Activated naive CD8-positive, alpha-beta T cell (primary cell): ENCODE measurements at regions not wholly inside any gene's neighbourhood (a gene's known extent, or its start where the extent isn't known, plus 50 kb on each side); places are given as distances from the start of the nearest gene placed in this dataset.
"Not testable (repeated sequence)": the region's sequence is repeated elsewhere in the genome, so short reads cannot be mapped to it uniquely, and the experiment has no call there.

ENCODE experiments used
- H3K27ac Mint-ChIP-seq: one replicate; pipeline ENCODE4 v1.8.0; 2021; ENCODE audit warnings: mixed read lengths
- H3K27me3 Mint-ChIP-seq: one replicate; pipeline ENCODE4 v1.8.0; 2021; ENCODE audit warnings: mixed read lengths
- H3K36me3 Mint-ChIP-seq: one replicate; pipeline ENCODE4 v1.8.0; 2021; ENCODE audit warnings: mixed read lengths
- H3K4me1 Mint-ChIP-seq: one replicate; pipeline ENCODE4 v1.8.0; 2021; ENCODE audit warnings: low read depth, mixed read lengths
- H3K4me3 Mint-ChIP-seq: one replicate; pipeline ENCODE4 v1.8.0; 2021; ENCODE audit warnings: mild to moderate bottlenecking, mixed read lengths
- H3K9me3 Mint-ChIP-seq: one replicate; pipeline ENCODE4 v1.8.0; 2021; ENCODE audit warnings: low read depth, mixed read lengths

- Mint-ChIP-seq H3K4me1 (peaks cover 5% of the 10 kb centered on the region), H3K4me3 (no peak overlapping the region), H3K27ac (no peak overlapping the region), H3K27me3 (no peaks in the 10 kb centered on the region), H3K9me3 (peaks cover 3% of the 10 kb centered on the region), H3K36me3 (peaks cover 3% of the 10 kb centered on the region)
Measured at GRCh38 chr13:42485272-42485671, 88.7 kb upstream of the TNFSF11 start.

DNA sequence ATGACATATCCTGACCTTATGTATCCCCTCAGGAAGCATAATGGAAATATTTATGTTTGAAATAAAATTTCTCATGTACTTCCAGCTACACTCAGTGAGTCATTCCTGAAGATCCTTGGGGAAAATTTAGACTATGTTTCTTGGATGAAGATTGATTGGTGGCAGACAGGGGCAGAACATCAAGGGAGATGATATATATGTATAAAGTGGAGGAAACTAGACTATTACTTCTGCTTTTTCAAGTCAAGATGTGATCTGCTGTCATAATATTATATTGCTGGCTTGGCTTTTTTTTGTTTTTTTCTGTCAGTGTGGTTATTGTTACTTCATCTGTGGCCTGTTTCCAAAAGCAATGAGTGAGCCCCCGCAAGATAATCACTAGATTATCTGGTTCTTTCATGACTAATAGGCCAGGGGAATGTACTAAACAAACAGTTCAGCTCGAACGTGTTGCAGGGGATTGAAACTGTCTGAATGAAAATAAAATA is 87.2 kb upstream of the TNFSF11 start:
- Mint-ChIP-seq H3K4me3 (no peak overlapping the region), H3K36me3 (peaks cover 3% of the 10 kb centered on the region), H3K4me1 (peaks cover 5% of the 10 kb centered on the region), H3K9me3 (peaks cover 3% of the 10 kb centered on the region), H3K27me3 (no peaks in the 10 kb centered on the region), H3K27ac (no peak overlapping the region)

DNA sequence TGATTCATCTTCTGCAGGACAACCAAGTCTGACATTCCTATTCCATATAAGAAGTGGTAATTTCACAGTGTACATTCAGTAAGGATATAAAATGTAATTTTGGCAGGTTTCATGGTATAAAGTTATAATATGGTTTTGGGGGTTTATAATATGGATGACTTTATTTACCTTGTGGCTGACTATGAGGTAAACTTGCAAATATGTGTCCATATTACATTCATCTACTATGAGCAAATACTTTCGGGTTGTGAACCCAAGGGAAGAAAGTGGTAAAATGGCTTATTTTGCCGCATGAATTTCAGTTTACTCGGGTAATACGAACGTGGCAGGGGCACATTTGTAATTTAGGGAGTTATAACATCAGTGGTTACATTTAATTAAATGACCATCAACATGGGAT is 86.7 kb upstream of the TNFSF11 start:
- Mint-ChIP-seq H3K27me3 (no peaks in the 10 kb centered on the region), H3K9me3 (peaks cover 3% of the 10 kb centered on the region), H3K36me3 (peaks cover 3% of the 10 kb centered on the region), H3K4me1 (peaks cover 5% of the 10 kb centered on the region), H3K4me3 (no peak overlapping the region), H3K27ac (no peak overlapping the region)

DNA sequence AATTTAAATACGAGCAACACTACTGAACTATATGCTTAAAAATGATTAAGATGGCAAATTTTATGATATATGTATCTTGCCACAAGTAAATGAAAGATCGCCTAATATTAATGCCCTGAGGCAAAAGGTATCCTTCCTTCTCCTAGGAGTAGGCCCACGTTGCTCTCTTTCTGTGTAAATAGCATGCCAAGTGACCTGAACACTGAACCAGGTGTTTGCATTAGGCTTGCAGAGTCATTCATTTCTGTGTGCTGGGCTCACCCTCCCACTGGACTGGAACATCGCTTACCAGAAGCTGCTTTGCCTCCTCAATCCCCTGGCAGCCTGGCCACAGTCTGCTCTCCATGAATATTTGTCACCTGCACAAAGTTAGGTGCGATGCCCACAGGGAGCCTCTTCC is 83.3 kb upstream of the TNFSF11 start:
- no peaks in the 10 kb centered on the region for H3K9me3 Mint-ChIP-seq
- no peak overlapping the region for H3K27ac Mint-ChIP-seq
- H3K36me3 Mint-ChIP-seq: peaks cover 2% of the 10 kb centered on the region
- no peak overlapping the region for H3K4me3 Mint-ChIP-seq
- H3K27me3 Mint-ChIP-seq: no peaks in the 10 kb centered on the region
- H3K4me1 Mint-ChIP-seq: peaks cover 25% of the 10 kb centered on the region

DNA sequence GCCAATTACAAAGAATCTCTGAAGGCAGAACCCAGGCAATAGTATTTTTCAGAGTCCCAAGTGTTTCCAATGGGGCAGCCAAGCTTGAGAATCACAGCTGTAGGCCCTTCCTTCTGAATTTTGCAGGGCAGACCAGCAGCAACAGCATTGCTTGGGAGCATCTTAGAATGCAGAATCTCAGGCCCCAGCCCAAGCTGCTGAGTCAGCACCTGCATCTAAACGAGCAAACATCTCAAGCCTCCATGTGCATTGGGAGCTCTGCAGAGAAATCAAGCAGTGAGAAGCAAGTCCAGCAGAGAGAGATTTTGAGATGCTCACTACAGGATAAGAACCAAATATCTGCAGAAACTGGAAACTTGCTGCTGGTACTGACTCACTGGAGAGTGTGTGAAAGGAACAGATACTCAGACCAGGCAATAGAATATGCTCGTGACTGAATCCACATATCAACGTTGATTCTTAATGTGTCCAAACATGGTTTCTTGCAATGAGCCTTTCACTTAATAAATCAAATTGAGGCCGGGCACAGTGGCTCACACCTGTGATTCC is 81.5 kb upstream of the TNFSF11 start:
- Mint-ChIP-seq H3K4me3 (no peak overlapping the region), H3K4me1 (peaks cover 28% of the 10 kb centered on the region), H3K36me3 (peaks cover 2% of the 10 kb centered on the region), H3K9me3 (no peaks in the 10 kb centered on the region), H3K27me3 (no peaks in the 10 kb centered on the region), H3K27ac (no peak overlapping the region)

DNA sequence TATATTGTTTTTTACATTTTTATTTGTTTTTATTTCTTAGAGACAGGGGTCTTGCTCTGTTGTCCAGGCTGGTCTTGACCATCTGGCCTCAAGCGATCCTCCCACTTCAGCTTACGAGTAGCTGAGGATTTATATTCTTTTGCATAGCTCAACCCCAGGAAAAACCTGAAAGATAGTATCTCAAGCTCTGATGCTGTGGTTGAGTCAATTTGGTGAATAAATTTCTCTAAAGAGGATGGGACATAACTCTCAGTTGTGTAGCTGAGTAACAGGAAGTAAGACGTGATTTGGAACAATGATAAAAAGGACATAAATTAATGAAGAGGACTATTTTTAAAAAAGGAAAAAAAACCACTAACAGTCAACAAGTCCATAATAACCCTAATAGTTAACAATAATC is 79.8 kb upstream of the TNFSF11 start:
- Mint-ChIP-seq H3K27ac (peak overlapping the region; percentile 78), H3K9me3 (no peaks in the 10 kb centered on the region), H3K4me3 (peak overlapping the region; percentile 15), H3K4me1 (peaks cover 40% of the 10 kb centered on the region), H3K36me3 (peaks cover 2% of the 10 kb centered on the region), H3K27me3 (no peaks in the 10 kb centered on the region)

DNA sequence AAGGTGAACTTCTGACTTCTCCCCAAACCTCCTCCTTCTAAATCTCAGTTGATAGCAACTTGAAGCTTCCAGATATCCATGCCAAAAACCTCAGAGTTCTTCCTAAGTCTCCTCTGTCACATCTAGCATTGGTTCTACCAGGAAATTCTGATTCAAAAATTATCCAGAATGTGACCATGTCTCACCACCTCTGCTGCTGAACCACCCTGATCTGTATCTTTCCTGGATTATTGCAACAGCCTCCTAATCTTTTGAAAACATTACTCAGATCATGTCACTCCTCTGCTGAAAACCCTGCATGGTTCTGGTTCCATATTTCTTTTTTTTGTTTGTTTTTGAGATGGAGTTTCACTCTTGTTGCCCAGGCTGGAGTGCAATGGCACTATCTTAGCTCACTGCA is 78.7 kb upstream of the TNFSF11 start:
- peaks cover 40% of the 10 kb centered on the region for H3K4me1 Mint-ChIP-seq
- H3K27ac Mint-ChIP-seq: peak overlapping the region; percentile 91
- H3K4me3 Mint-ChIP-seq: peak overlapping the region; percentile 1
- H3K36me3 Mint-ChIP-seq: peaks cover 2% of the 10 kb centered on the region
- H3K27me3 Mint-ChIP-seq: no peaks in the 10 kb centered on the region
- no peaks in the 10 kb centered on the region for H3K9me3 Mint-ChIP-seq

DNA sequence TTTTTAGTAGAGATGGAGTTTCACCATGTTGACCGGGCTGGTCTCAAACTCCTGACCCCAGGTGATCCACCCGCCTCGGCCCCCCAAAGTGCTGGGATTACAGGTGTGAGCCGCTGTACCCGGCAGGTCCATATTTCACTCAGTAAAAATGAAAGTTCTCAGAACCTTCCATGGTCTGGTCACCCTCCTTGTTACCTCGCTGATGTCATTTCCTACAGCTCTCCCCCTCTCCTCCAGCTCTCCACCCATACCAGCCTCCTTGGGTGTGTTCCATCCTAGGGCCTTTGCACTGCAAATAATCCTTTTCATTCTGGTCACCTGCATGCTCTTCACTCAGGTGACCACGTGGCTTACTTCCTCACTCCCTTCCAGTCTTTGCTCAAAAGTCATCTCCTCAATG is 78.2 kb upstream of the TNFSF11 start:
- H3K36me3 Mint-ChIP-seq: peaks cover 2% of the 10 kb centered on the region
- H3K27me3 Mint-ChIP-seq: no peaks in the 10 kb centered on the region
- H3K4me3 Mint-ChIP-seq: no peak overlapping the region
- peaks cover 40% of the 10 kb centered on the region for H3K4me1 Mint-ChIP-seq
- peak overlapping the region; percentile 91 for H3K27ac Mint-ChIP-seq
- no peaks in the 10 kb centered on the region for H3K9me3 Mint-ChIP-seq

GRCh38 chr13:42496926-42497554 is 76.9 kb upstream of the TNFSF11 start:
- peaks cover 40% of the 10 kb centered on the region for H3K4me1 Mint-ChIP-seq
- peak overlapping the region; percentile 62 for H3K27ac Mint-ChIP-seq
- H3K4me3 Mint-ChIP-seq, H3K9me3 Mint-ChIP-seq, H3K36me3 Mint-ChIP-seq, H3K27me3 Mint-ChIP-seq: not testable (repeated sequence)

GRCh38 chr13:42497798-42498197 is 76.2 kb upstream of the TNFSF11 start:
- peaks cover 2% of the 10 kb centered on the region for H3K36me3 Mint-ChIP-seq
- H3K4me3 Mint-ChIP-seq: no peak overlapping the region
- no peaks in the 10 kb centered on the region for H3K9me3 Mint-ChIP-seq
- peaks cover 40% of the 10 kb centered on the region for H3K4me1 Mint-ChIP-seq
- no peaks in the 10 kb centered on the region for H3K27me3 Mint-ChIP-seq
- peak overlapping the region; percentile 62 for H3K27ac Mint-ChIP-seq

DNA sequence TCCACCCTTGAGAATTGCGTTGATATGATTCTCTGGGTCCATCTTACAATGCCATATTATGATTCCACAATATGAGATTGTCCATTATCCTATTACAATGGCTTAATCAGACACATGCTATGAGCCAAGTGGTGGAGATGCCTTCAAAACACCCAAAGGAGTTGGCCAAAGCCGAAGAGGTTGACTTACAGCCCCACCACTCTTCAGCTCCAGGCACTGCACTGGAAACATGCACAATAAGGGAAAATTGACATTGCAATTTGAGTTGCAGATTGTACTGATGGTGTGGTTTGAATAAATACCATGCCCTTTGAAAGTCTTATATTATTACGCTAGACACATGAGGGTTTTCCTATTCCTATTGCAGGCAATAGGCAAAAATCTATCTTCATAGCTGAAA is 75.4 kb upstream of the TNFSF11 start:
- no peak overlapping the region for H3K4me3 Mint-ChIP-seq
- no peaks in the 10 kb centered on the region for H3K9me3 Mint-ChIP-seq
- no peaks in the 10 kb centered on the region for H3K27me3 Mint-ChIP-seq
- peaks cover 40% of the 10 kb centered on the region for H3K4me1 Mint-ChIP-seq
- peak overlapping the region; percentile 56 for H3K27ac Mint-ChIP-seq
- H3K36me3 Mint-ChIP-seq: peaks cover 2% of the 10 kb centered on the region
